Midbrain (tissue), 1 donor: ENCODE measurements at regions not wholly inside any gene's neighbourhood (a gene's known extent, or its start where the extent isn't known, plus 50 kb on each side); places are given as distances from the start of the nearest gene placed in this dataset.

Experiments
- DNase-seq: peaks from one replicate; lab custom pipeline; 2025; lab: John Stamatoyannopoulos, UW

DNA sequence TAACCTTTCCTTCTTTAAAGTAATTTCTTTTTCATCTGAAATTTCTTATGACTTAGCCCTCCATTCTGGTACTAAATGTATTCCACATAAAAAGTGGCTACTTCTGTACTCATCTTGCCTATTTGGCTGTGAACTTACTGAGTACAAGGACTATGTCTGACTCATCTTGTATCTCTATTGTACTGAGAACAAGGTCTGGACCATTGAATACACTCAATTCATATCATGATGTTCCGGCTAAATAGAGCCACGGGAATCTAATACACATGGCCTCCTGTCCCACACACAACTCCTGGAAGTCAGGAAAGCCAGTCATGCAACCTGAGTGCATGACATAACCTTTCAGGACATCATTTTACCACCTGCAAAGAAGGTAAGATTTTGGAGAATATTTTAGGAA lies 203.9 kb downstream of the PLK2 start:
- DNase-seq, result no peak

DNA sequence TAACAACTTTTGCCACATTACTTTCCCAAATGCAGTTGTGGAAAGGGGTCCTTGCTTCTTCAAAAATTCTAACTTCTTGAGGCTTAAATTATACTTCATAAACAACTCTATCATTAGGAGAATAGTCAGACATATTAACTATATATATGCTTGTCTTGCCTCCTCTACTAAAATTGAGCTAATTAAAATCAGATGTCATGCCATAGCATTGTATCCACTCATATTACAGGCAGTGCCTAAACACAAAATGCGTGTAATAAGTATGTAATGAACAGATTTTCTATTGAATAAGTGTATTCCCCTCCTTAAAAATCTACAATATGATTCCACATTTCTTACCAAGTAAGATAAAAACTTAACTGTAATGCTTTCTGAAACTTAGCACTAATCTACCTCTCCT lies 204.5 kb downstream of the PLK2 start:
- DNase-seq, result no peak

GRCh38 chr5:58248221-58248620 lies 211.7 kb downstream of the PLK2 start:
- no peak for DNase-seq

GRCh38 chr5:58246461-58246944 lies 213.4 kb downstream of the PLK2 start:
- DNase-seq, result no peak

GRCh38 chr5:58245476-58245840 lies 214.4 kb downstream of the PLK2 start:
- DNase-seq, result no peak

DNA sequence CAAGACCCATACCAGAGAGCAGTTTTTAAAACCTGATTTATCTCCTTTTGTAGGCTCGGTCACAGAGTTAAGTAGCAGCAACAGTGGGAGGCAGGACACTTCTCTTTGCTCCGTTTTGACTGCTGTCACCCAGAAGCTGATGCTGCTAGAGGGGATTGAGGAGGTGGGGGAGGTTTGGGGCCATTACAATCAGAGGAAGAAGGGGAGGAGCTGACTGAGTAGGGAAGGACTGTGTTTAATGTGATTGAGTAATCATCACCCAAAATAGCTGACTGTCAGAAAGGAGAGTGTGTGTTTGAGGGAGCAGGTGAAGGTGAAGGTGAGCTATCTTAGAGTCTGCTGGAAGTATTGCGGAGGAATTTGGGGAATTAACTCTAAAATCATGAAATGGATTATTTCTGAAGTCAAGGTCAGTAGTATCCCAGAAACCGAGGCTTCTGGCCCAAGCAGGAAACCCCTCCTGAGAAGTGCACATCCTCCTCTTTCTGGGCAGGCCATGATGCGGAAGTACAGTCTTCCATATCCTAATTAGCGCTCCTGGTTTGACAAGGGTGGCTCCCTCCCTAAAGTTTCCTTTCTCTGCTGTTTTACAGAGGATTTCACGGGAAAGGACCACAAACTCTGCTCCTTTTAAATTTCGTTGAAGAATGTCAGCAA lies 214.9 kb downstream of the PLK2 start:
- no peak for DNase-seq

GRCh38 chr5:58241389-58241788 lies 218.5 kb downstream of the PLK2 start:
- DNase-seq, result no peak

- DNase-seq, result no peak
Measured at GRCh38 chr5:58240322-58240721, 219.6 kb downstream of the PLK2 start.

DNA sequence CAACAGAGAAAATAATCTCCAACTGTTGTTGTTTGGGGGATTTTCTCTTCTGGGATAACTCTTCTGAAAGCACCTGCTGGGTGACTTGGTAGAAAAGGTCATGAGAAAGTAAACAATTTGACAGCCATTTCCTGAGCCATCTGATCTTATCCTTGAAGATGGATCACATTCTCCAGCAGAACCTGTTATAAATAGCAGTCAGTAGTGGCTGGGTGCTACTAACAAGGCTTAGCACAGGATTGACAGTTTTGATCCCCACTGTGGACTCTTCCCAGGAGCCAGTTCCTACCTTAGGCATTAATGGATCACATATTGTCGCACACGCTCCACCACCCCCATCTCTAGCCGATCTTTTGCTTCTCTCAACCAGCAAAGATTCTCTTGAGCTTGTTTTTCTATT lies 220.2 kb downstream of the PLK2 start:
- DNase-seq, result no peak

- DNase-seq, result no peak
Measured at GRCh38 chr5:58239045-58239444, 220.8 kb downstream of the PLK2 start.

- no peak for DNase-seq
Measured at GRCh38 chr5:58236498-58236897, 223.4 kb downstream of the PLK2 start.

DNA sequence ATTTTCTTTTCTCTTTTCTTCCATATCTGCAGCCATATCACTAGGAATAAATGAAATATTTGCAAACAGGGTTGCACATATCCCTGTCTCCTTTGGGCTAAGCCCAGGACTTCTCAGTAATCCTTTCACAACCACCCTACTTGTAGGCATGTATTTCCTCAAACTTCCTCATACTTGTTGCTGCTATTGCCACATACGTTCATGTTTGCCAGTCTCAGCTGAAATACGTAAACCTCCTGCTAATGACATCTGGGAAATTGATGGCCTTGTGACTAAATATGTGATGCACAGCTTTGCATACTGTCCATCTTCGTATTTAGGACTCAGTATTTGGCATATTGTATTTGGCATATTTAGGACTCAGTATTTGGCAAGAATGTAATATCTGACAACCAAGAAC lies 224.6 kb downstream of the PLK2 start:
- no peak for DNase-seq

DNA sequence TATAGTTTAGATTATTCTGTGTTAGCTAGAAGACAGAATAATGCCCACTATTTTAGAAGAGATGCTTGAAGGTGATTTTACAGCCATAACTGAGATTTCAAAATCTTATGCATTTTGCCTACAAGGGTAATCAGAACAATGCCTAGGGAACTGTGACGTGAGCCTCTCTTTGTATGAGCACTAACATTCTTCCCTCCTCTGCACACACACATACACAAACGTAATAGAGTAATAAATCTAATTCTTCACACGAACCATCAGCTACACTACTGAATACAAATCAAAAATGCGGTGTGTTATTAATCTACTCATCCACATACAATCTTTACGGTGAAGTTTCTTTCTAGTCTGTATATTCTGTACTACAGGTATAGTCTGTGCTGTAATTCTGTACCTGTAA lies 227.8 kb downstream of the PLK2 start:
- DNase-seq, result no peak

- no peak for DNase-seq
Measured at GRCh38 chr5:58231041-58231440, 228.8 kb downstream of the PLK2 start.

GRCh38 chr5:58228896-58229295 lies 231.0 kb downstream of the PLK2 start:
- DNase-seq, result no peak

DNA sequence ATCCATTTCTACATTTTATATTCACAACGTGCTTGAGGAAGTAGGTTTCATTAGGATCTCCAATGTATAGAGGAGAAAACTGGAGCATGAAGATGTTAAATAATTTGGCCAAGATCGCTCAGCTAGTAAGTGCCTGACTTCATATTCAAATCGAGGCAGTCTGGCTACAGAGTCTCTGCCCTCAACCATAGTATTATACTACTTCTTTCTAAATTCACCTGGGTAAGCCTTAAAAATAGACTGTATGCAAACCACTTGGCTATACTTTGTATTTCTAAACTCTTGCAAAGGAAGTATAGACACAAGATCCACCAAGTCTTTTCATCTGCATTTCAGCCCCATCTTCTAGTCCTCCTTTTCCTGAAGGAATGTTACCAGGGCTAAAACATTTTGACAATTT lies 232.0 kb downstream of the PLK2 start:
- DNase-seq, result no peak

GRCh38 chr5:58224661-58225060 lies 235.2 kb downstream of the PLK2 start:
- no peak for DNase-seq

DNA sequence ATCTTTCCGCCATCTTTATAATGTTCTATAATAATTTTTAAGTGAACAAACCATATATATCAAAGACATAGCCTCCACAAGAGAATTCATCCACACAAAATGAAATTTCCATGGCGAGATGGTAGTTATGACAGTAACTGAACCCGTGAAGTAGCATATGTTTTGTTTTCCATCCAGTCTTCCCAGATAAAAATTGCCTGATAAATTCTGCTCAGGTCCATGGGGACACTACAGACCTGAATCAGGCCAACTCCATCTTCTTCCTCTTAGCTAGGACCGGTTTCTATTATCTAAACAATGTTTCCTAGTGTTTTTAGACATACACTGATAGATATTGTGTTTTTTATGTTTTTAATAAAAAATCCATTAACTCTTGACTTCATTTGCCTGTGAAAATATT lies 235.7 kb downstream of the PLK2 start:
- DNase-seq, result no peak

- DNase-seq, result no peak
Measured at GRCh38 chr5:58215364-58215763, 244.5 kb downstream of the PLK2 start.

GRCh38 chr5:58211441-58211840 lies 248.4 kb downstream of the PLK2 start:
- DNase-seq, result no peak

DNA sequence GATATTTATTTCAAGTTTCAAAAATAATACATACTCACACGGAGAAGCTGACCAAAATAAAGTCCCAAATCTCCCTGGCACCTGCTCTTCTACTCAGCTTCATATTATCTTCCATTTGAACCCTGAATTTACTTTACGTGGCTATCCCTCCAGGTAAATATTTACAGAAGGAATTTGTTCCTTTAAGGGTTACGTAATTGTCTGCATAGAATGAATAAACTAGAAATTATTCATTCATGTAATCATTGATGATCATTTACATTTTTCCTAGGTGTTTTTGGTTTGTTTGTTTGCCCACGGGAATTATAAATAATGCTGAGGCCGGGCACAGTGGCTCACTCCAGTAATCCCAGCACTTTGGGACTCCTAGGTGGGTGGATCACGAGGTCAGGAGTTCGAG lies 251.2 kb downstream of the PLK2 start:
- DNase-seq, result no peak

DNA sequence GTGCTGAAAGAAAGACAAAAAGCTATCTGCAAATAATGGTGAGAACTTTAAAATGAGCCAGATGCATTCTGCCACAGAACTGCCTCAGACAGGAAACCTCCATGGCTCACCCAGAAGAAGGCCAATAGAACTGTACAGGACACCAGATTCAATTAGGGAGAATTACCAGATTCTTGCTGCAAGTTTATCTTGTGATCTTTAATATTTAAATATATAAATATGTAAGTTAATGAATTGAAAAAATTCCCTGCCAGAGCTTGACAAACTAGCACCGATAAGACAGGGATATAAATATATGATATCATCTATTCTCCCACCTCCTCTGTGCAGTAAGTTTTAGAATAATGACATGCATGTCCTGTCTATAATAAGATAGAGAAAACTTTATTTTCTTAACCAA lies 252.8 kb downstream of the PLK2 start:
- DNase-seq, result no peak

GRCh38 chr5:58204966-58205365 lies 254.9 kb downstream of the PLK2 start:
- DNase-seq, result no peak

- DNase-seq, result no peak
Measured at GRCh38 chr5:58202941-58203444, 256.9 kb downstream of the PLK2 start.
